NOMO-1 treated with DMSO at 0.1 percent for 48 hours (cell line): ENCODE measurements at regions not wholly inside any gene's neighbourhood (a gene's known extent, or its start where the extent isn't known, plus 50 kb on each side); places are given as distances from the start of the nearest gene placed in this dataset.
"Not testable (repeated sequence)": the region's sequence is repeated elsewhere in the genome, so short reads cannot be mapped to it uniquely, and the experiment has no call there.

Source experiments
- DNase-seq: peaks from one replicate; lab custom pipeline; 2025; ENCODE audit not compliant: unreplicated experiment; lab: John Stamatoyannopoulos, UW

DNA sequence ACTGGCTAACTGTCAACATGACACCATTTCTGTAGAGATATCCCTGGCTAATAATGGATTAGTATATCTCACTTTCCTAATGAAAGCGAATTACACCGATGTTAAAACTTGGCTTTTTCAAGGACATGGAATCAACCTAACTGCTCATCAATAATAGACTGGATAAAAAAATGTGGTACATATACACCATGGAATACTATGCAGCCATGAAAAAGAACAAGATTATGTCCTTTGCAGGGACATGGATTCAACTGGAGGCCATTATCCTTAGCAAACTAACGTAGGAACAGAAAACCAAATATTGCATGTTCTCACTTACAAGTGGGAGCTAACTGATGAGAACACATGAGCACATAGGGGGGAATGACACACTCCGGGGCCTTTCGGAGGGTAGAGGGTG lies 62.6 kb downstream of the ZIC1 start:
- no peak for DNase-seq

DNA sequence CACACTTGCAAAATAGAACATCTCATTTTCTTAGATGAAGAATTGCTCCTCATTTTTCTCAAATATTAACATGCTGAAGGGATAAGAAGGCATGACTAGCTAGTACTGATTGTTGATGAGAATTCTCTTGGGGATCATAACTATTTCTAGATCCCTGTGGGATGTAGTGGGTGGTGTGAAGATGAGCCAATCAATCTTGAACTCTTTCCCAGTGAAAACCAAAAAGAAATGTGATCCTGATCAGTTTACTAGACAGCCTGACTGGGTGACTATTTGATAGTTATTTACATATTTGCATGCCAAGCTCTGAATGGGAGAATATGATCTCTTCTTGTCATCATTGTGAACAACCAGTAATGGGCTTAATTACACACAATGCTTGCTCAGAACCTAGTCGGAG lies 63.7 kb downstream of the ZIC1 start:
- no peak for DNase-seq

DNA sequence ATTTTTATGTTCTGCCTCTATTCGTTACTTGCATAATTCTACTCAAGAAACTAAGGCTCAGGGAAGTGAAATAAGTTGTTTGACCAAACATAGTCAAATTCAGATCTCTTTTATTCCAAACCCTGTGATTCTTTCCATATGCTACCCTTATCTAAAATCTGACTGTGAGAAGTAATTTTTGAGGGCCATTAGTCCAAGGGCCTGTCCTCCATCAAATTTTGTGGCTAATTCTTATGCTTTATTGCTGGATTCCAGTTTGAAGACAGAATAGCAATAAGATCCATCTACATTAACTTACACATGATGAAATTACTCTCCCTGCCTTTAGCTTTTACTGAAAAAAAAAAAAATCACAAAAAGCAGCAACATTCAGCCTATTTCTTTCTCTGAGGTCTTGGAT lies 74.0 kb downstream of the ZIC1 start:
- DNase-seq = no peak

DNA sequence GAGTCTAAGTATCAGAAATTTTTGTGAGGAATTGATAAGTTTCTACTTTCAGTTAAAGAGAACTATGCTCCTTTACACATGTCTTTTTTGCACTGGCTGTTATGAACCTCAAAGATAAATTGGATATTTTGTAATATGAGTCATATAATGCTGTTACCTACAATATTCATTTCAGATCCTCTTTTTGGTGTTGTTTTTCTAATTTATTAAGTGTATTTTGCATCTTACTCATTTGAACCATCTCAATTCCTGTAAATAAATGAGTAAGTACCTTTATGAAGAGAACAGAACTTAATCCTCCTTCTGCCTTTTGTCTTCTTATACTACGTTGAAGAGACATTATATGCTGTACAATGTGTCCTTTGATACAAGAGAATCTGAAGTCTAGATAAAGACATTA lies 74.4 kb downstream of the ZIC1 start:
- DNase-seq = no peak

DNA sequence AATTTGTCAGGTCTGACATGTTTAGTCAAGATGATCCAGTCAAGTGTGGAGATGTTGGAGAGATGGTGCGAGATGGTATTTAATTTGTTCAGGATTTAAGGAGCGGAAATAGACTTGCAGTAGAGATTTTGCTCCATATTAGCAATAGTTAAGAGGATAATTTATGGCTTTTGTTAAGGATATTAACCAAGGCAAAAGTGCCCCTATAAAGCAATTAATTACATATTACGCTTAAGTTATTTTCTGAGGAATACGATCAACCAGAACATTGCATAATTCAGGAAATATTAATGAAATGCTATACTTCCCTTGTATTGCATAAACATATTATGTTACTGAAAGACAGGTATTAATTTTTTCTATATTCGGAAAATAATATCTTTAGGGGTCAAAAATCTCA lies 83.9 kb downstream of the ZIC1 start:
- DNase-seq = no peak

DNA sequence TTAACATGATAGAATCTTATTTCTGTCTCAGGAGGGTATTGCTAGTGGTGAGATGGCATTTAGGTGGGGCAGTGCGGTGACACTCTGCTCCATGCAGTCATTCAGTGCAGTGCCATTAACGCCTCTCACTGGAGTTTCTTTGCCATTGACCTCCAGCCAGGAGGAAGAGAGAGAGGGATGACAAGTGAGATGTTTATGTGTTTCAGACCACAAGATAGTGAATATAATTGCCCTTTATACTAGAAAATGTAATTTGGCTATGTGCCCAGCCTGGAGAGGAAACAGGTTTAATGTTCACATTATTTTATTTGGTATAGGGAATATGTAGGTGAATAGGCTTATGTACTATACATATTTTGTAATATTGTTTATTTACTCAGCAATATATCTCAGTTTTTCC lies 84.5 kb downstream of the ZIC1 start:
- no peak for DNase-seq

DNA sequence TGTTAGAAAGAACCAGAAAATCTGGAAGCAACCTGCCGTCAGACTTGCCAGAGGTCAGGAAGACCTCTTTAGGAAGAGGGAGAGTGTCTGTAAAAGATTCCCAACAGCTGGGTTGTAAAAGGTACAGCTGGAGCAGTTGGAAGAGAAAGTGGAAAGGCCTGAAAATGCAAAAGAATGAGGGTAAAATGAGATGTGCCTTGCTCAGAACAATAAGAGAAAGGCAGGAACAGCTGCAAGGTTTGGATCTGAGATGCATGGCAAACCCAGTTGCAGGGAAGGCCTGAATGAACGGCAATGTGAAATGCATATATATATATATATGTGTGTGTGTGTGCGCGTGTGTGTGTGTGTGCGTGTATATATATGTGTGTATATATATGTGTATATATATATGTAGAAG lies 88.1 kb downstream of the ZIC1 start:
- no peak for DNase-seq

DNA sequence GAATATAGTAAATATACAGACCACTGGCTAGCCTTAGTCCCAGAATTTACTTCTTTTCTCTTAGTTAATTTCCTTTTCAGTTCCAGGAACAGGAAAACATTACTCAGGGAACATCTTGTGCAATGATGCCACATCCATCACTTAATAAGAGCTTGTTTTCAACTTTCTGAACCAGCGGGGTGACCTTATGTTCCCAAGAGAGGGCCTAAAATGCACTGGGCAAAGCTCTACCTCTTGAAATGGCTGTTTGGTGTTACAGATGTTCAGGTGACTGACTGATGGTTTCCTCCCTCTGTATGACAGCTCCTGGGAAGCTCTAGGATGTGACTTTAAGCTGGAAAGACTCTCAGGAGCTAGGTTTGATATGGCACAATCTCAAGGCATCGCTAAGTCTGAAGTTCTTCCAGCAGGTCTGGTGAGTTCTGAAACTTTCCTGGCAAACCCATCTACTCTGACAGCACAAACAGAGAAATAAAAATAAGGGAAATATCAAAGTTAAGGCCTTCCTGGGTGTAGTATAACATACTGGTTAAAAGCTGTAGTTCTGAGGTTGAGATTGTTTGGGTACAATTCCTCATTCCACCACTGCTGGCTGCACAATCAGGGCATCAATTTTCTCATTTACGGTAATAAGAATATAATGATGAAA lies 98.6 kb downstream of the ZIC1 start:
- no peak for DNase-seq

DNA sequence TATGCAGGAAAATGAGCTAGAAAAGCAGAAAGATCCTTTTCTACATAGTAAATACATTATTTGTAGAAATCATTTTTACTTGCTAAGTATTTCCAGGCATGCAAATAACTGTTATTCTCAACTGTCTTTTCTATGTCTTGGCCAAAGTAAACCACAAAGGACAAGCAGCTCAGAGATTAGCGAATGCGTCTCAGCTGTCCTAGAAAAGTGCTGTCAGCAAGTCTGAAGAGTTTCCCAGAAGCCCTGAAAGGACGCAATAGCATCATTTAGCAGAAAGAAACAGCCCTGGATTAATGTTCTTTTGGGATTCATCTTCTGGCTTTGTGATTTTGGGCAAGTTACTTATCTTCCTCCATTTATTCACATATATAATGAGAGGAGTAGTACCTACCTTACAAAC lies 100.3 kb downstream of the ZIC1 start:
- no peak for DNase-seq

DNA sequence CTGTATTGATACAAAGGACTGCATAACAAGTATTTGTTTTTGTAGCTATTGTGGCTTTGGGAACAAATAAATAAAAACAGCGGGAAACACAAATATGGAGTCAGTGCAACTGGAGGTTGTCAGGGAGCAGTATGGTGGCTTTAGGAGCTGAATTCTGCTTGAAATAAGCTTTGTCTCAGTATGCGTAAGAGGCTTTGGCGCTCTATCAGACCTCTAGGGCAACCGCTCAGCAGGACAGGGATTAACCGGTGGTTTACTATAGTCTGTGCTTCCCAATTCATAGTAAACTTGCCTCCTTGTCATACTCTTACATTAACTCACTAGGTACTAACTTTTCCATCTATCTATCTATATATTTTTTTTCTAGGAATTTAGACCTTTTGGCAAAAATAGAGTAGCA lies 104.6 kb downstream of the ZIC1 start:
- no peak for DNase-seq

DNA sequence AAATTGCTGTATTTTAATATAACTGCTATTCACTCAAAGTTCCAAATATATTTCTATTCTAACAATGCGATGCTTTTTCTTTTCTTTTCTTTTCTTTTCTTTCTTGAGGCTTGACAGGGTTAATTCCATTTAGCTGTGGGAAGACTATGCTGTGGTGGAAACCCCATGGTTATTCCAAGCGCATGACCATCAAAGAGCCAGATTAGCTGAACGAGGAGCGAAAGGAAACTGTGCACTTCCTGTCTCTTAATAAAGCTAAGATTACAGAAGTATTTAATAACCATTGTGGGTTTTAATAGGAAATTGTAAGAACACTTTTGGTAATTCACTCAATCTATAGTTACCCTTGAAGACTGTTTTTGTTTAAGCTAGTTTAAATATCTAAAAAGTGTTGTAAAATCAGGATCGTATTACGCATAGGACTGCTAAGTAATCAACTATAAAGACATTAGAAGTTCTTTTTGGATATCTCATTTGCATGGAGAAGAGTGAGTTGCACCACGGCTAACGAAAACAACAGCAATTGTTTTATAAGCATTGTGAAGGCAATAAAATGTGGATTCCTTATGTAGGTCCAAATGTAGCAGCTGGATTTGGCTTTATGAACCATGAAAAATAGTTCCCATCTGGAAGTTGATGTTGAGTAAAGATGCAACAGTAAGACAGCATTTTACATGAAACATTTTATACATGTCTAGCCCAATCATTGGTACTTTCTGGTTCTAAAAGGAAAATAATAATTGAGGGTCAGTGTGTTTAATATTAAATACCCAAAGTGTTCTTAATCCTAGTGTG lies 105.4 kb downstream of the ZIC1 start:
- DNase-seq = no peak

DNA sequence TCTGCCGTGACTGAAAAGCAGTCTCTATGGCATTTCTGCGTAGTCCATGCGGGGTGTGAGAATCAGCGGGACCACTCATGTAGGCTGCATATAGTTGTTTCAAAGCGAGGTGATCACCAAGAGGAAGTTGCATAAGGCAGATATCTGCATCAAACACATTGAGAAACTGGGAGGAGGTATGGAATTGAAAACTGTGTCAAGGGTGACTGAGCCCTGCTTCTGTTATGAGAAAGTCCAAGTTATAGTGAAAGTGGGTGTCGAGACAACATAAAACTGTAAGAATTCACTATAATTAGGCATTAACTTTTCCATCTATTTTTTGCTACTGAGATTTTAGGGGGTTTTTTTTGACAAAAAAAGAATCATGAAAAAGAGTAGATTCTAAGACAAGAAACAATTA lies 109.3 kb downstream of the ZIC1 start:
- peak; percentile 52 for DNase-seq

DNA sequence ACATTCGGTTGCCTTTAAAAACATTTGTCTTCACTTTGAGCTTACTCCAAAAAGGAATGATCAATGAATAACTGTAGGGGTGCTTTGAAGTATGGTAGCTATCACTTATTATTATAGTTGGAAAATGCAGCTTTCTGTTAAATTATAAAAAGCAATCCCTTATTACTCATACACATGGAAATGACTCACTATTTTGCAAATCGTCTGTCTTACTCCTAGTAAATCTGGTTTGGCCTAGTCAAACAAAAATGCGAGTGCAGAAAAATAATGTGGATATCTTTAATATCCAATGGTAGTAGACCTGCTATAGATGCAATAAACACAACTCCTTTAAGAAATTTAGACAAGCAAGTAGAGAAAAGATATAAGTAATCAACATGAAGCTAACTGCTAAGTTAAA lies 112.5 kb downstream of the ZIC1 start:
- no peak for DNase-seq

DNA sequence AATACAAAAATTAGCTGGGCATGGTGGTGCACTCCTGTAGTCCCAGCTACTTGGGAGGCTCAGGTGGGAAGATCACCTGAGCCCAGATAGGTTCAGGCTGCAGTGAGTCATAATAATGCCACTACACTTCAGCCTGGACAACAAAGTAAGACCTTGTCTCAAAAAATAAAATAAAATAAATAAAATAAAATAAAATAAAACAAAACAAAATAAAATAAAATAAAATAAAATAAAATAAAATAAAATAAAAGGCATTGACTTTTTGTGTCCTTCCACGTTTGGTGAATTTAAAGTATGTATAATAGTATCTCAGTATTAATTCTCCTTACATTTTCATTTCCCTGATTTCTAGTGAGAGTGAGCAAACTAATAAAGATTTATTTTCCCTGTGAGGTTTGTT lies 113.6 kb downstream of the ZIC1 start:
- not testable (repeated sequence) for DNase-seq

DNA sequence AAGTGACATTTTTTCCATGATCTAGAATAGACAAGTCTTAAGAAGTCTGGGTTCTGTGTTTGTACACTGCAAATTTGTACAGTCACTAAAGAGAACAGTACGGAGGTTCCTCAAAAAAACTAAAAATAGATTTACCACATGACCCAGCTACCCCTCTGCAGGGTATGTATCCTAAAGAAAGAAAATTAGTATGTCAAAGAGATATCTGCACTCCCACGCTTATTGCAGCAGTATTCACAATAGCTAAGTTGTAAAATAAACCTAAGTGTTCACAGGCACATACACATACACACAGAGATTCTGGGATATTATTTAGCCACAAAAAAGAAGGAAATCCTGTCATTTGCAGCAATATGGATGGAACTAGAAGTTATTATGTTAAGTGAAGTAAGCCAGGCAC lies 120.4 kb downstream of the ZIC1 start:
- peak; percentile 60 for DNase-seq

DNA sequence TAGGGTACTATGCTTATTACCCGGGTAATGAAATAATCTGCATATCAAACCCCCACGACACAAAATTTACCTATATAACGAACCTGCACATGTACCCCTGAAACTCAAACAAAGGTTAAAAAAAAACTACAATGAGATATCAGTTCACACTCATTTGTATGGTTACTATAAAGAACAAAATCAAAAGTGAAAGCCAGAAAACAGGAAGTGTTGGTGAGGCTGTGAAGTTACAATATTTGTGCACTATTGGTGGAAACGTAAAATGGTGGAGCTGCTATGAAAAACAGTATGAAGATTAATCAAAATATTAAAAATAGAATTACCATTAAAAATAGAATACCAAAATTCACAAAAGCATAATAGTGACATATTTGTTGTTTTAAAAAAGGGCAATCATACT lies 128.9 kb downstream of the ZIC1 start:
- peak; percentile 49 for DNase-seq

DNA sequence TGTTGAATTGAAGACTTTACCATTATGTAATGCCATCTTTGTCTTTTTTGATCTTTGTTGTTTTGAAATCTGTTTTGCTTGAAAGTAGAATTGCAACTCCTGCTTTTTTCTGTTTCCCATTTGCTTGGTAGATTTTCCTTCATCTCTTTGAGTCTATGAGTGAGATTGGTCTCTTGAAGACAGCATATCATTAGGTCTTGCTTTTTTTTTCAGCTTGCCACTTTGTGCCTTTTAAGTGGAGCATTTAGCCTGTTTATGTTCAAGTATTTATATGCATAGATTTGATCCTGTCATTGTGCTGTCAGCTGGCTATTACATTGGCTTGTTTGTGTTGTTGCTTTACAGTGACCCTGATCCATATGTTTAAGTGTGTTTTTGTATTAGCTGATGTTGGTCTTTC lies 131.8 kb downstream of the ZIC1 start:
- no peak for DNase-seq

DNA sequence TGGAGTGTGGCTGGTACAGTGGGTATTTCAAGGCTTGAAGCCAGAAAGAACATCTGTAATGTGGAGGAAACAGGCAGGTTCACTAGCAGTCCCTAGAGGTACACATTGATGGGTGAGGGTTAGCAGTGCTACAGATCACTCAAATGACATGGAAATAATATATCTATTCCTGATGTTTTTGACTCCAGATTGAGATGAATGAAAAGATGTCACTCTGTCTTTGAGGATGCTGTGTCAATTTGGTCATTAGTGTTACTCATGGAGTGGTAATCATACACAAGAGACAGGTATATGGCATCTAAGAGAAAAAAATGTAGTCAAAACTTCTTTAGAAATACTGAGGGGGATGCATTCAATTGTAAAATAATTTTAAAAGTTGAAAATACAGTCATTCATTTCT lies 135.1 kb downstream of the ZIC1 start:
- DNase-seq = no peak

DNA sequence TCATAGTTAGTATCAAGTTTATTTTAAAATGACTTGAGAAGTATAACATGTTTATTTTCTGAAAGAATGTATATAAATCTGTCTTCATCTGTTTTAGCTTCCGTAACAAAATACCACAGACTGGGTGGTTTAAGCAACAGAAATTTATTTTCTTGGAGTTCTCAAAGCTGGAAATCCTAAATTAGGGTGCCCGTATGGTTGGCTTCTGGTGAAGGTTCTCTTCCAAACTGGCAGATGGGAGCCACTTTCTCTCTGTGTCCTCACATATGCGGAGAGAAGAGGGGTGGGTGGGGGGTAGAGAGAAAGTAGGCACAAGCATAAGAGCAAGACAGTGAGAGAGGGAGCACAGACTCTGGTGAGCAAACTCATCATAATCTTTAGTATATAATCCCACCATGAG lies 142.3 kb downstream of the ZIC1 start:
- DNase-seq = no peak

DNA sequence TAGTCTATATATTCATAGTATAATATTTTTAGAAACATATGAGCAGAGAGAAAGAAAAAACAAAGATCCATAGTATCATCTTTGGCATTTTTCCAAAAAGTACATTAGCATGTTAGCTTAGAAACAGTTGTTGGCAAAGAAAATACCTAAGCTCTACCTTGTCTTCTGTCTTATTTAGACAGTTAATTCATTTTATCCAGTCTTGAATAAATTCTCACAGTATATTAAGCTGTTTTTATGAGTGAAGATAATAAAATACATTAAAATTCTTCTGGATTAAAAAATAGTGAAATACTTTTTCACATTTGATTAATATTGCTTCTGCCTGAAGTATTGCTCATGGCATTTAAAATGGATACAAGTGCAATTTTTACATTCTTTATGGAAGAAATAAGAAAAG lies 145.2 kb downstream of the ZIC1 start:
- no peak for DNase-seq

DNA sequence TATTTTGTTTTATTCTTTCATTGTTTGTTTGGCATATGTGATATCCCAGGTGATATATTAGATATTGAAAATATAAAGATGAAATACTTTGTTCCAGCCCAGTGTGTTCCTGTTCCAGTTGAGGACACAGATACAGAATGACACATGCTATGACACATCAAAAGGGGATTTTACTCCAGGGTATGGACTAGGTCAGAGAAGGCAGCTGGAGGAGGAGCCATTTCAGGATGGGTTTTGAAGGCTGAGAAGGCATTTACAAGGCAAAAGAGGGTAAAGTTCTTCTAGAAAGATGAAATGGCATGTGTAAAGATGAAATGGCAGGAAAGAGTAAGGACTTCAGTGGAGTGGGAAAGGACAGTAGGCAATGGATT lies 163.8 kb downstream of the ZIC1 start:
- DNase-seq = no peak

DNA sequence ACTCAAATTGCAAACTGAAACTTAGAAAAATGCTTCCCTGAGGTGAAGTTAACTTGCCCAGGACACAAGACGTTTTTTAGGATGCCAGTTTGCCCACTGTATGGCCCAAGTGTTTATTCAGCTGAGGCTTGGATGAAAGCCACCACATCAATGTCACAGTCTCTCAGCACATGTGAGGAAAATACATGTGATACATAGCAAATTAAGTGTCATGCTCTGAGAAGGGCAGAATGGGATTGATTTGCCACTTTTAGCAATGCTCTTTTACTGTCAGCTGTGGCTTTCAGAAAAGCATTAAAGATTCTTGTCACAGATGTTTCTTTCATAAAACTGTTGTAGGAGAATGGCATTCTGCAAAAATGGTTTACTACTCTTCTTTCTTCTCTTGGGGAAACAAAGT lies 165.5 kb downstream of the ZIC1 start:
- DNase-seq = no peak

DNA sequence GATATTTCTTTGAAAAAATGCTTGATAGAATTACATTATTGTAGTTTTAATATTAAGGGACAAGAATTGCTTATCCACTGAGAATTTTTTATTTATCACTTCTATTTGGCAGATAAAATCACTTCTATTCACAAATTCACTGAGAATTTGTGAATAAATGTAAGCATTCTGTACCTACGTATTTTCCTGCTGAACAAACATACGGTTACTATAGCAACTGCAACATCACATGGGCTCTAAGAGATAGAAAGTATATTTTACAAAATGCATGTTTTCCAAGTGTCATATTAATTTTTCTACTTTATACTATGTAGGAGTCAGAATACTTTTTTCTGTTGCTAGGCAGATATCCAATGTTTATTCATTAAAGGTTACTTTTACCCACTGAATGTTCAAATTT lies 166.2 kb downstream of the ZIC1 start:
- DNase-seq = no peak
